ENCODE measurements at regions not wholly inside any gene's neighbourhood (a gene's known extent, or its start where the extent isn't known, plus 50 kb on each side); places are given as distances from the start of the nearest gene placed in this dataset.

DNA sequence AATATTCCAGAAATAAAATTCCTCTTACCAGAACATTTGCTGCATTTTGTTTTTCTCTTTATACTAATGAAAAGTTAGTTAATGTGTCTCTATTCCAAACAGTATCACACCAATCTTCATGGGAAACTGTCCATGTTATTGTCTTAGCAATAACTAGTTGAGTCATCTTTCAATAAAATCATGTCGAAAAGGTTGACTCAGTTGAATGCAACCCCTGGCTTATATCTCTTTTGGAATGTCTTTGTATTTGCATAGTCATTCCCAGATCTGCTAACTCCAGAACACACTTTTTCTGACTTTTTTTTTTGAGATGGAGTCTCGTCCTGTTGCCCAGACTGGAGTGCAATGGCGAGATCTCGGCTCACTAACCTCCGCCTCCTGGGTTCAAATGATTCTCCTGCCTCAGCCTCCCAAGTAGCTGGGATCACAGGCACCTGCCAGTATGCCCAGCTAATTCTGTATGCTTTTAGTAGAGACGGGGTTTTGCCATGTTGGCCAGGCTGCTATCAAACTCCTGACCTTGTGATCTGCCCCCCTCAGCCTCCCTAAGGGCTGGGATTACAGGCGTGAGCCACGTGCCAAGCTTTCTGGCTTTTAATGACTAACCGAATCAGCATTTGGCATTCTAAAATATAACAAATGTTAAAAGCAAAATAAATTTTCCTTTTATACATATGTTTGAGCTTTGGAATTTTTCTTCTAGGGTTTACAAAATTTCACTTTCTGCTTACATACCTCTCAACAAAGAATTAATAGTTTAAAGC is 133.2 kb upstream of the GULP1 start:
- Histone ChIP-seq H3K4me1 (ENCODE audit: control insufficient read depth, insufficient read depth, low read length) (no peaks in the 10 kb centered on the region), H3K9ac (ENCODE audit: low read depth, low read length) (no peak overlapping the region), H3K27ac (ENCODE audit: low read depth, low read length) (no peak overlapping the region)

GRCh38 chr2:188159484-188159883 is 132.2 kb upstream of the GULP1 start:
- Histone ChIP-seq H3K4me3 (ENCODE audit: low read depth, low read length) (no peak overlapping the region), H3K9ac (ENCODE audit: low read depth, low read length) (no peak overlapping the region), H3K4me1 (ENCODE audit: control insufficient read depth, insufficient read depth, low read length) (no peaks in the 10 kb centered on the region), H3K27ac (ENCODE audit: low read depth, low read length) (no peak overlapping the region), H3K36me3 (ENCODE audit: control insufficient read depth, insufficient read depth, low read length) (no peaks in the 10 kb centered on the region), H3K27me3 (ENCODE audit: control insufficient read depth, insufficient read depth, low read length) (no peaks in the 10 kb centered on the region), H3K9me3 (ENCODE audit: control insufficient read depth, insufficient read depth, low read length) (no peaks in the 10 kb centered on the region)

More for the DNA sequence above, 133.2 kb upstream of the GULP1 start:
- Histone ChIP-seq H3K36me3 (ENCODE audit: control insufficient read depth, insufficient read depth, low read length) (no peaks in the 10 kb centered on the region), H3K27me3 (ENCODE audit: control insufficient read depth, insufficient read depth, low read length) (no peaks in the 10 kb centered on the region), H3K4me3 (ENCODE audit: low read depth, low read length) (no peak overlapping the region), H3K9me3 (ENCODE audit: control insufficient read depth, insufficient read depth, low read length) (no peaks in the 10 kb centered on the region)

- Histone ChIP-seq H3K9ac (ENCODE audit: low read depth, low read length) (no peak overlapping the region), H3K27ac (ENCODE audit: low read depth, low read length) (no peak overlapping the region), H3K4me1 (ENCODE audit: control insufficient read depth, insufficient read depth, low read length) (peaks cover 6% of the 10 kb centered on the region), H3K4me3 (ENCODE audit: low read depth, low read length) (no peak overlapping the region), H3K36me3 (ENCODE audit: control insufficient read depth, insufficient read depth, low read length) (no peaks in the 10 kb centered on the region), H3K27me3 (ENCODE audit: control insufficient read depth, insufficient read depth, low read length) (no peaks in the 10 kb centered on the region), H3K9me3 (ENCODE audit: control insufficient read depth, insufficient read depth, low read length) (peaks cover 11% of the 10 kb centered on the region; the same call in 1 of the 2 replicates)
Observed at GRCh38 chr2:188170356-188170755, 121.3 kb upstream of the GULP1 start.

GRCh38 chr2:188176620-188177019 is 115.1 kb upstream of the GULP1 start:
- peaks cover 10% of the 10 kb centered on the region for H3K4me1 ChIP-seq (ENCODE audit: control insufficient read depth, insufficient read depth, low read length)
- H3K9ac ChIP-seq (ENCODE audit: low read depth, low read length): no peak overlapping the region
- no peak overlapping the region for H3K4me3 ChIP-seq (ENCODE audit: low read depth, low read length)
- H3K36me3 ChIP-seq (ENCODE audit: control insufficient read depth, insufficient read depth, low read length): no peaks in the 10 kb centered on the region
- no peak overlapping the region for H3K27ac ChIP-seq (ENCODE audit: low read depth, low read length)
- H3K9me3 ChIP-seq (ENCODE audit: control insufficient read depth, insufficient read depth, low read length): peaks cover 5% of the 10 kb centered on the region; the same call in 1 of the 2 replicates
- no peaks in the 10 kb centered on the region; the same call in 1 of the 2 replicates for H3K27me3 ChIP-seq (ENCODE audit: control insufficient read depth, insufficient read depth, low read length)

GRCh38 chr2:188181067-188181838 is 110.4 kb upstream of the GULP1 start:
- Histone ChIP-seq H3K4me1 (ENCODE audit: control insufficient read depth, insufficient read depth, low read length) (peaks cover 19% of the 10 kb centered on the region), H3K27ac (ENCODE audit: low read depth, low read length) (no peak overlapping the region), H3K9ac (ENCODE audit: low read depth, low read length) (no peak overlapping the region), H3K27me3 (ENCODE audit: control insufficient read depth, insufficient read depth, low read length) (no peaks in the 10 kb centered on the region; the same call in 1 of the 2 replicates), H3K9me3 (ENCODE audit: control insufficient read depth, insufficient read depth, low read length) (no peaks in the 10 kb centered on the region), H3K36me3 (ENCODE audit: control insufficient read depth, insufficient read depth, low read length) (no peaks in the 10 kb centered on the region), H3K4me3 (ENCODE audit: low read depth, low read length) (no peak overlapping the region)

GRCh38 chr2:188181884-188182283 is 109.8 kb upstream of the GULP1 start:
- no peak overlapping the region for H3K27ac ChIP-seq (ENCODE audit: low read depth, low read length)
- no peaks in the 10 kb centered on the region for H3K36me3 ChIP-seq (ENCODE audit: control insufficient read depth, insufficient read depth, low read length)
- H3K4me3 ChIP-seq (ENCODE audit: low read depth, low read length): no peak overlapping the region

GRCh38 chr2:188187726-188188125 is 103.9 kb upstream of the GULP1 start:
- Histone ChIP-seq H3K4me3 (ENCODE audit: low read depth, low read length) (no peak overlapping the region), H3K9me3 (ENCODE audit: control insufficient read depth, insufficient read depth, low read length) (no peaks in the 10 kb centered on the region), H3K36me3 (ENCODE audit: control insufficient read depth, insufficient read depth, low read length) (no peaks in the 10 kb centered on the region), H3K27me3 (ENCODE audit: control insufficient read depth, insufficient read depth, low read length) (no peaks in the 10 kb centered on the region), H3K9ac (ENCODE audit: low read depth, low read length) (no peak overlapping the region), H3K4me1 (ENCODE audit: control insufficient read depth, insufficient read depth, low read length) (no peaks in the 10 kb centered on the region), H3K27ac (ENCODE audit: low read depth, low read length) (no peak overlapping the region)

More at GRCh38 chr2:188181884-188182283, 109.8 kb upstream of the GULP1 start:
- Histone ChIP-seq H3K4me1 (ENCODE audit: control insufficient read depth, insufficient read depth, low read length) (peaks cover 19% of the 10 kb centered on the region), H3K9ac (ENCODE audit: low read depth, low read length) (no peak overlapping the region), H3K27me3 (ENCODE audit: control insufficient read depth, insufficient read depth, low read length) (no peaks in the 10 kb centered on the region; the same call in 1 of the 2 replicates), H3K9me3 (ENCODE audit: control insufficient read depth, insufficient read depth, low read length) (no peaks in the 10 kb centered on the region)

DNA sequence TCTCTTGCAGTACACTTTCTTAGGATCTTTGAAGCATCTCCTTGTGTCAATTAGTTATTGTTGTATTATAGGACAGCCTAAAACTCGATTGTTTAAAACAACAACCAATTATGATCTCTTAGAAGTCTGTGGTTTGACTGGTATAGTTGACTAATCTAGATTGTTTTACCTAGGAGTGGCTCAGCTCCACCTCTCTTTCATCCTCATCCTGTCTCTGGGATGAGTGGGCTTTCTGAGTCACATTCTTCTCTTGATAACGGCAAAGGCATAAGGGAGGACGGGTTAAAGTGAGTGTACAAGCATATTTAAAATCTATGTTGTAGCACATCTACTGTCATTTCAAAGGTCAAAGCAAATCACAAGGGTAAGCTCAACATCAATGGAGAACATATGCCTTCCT is 102.3 kb upstream of the GULP1 start:
- Histone ChIP-seq H3K27ac (ENCODE audit: low read depth, low read length) (no peak overlapping the region), H3K4me3 (ENCODE audit: low read depth, low read length) (no peak overlapping the region), H3K4me1 (ENCODE audit: control insufficient read depth, insufficient read depth, low read length) (no peaks in the 10 kb centered on the region)

DNA sequence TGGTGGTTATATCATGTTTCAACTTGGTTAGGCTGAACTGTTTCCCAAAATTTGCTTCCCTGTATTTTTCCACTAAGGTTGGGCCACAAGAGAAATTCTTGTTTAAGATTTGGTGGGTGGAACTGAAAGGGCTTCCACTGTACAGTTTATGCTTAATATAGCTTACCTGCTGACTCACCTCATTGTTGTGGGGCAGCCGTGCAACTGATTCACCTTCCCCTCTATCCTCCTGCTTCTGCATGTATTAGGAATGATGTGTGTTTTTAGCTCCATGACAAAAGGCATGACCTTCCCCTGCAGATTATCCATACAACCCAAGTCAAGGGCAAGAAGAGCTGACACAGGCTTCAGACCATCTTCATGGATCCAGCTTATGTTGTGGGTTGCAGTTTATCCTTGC is 98.4 kb upstream of the GULP1 start:
- no peak overlapping the region for H3K4me3 ChIP-seq (ENCODE audit: low read depth, low read length)
- H3K9ac ChIP-seq (ENCODE audit: low read depth, low read length): no peak overlapping the region
- H3K27ac ChIP-seq (ENCODE audit: low read depth, low read length): no peak overlapping the region
- H3K36me3 ChIP-seq (ENCODE audit: control insufficient read depth, insufficient read depth, low read length): no peaks in the 10 kb centered on the region
- H3K9me3 ChIP-seq (ENCODE audit: control insufficient read depth, insufficient read depth, low read length): no peaks in the 10 kb centered on the region
- peaks cover 10% of the 10 kb centered on the region for H3K4me1 ChIP-seq (ENCODE audit: control insufficient read depth, insufficient read depth, low read length)
- no peaks in the 10 kb centered on the region for H3K27me3 ChIP-seq (ENCODE audit: control insufficient read depth, insufficient read depth, low read length)

More for the DNA sequence above, 102.3 kb upstream of the GULP1 start:
- H3K36me3 ChIP-seq (ENCODE audit: control insufficient read depth, insufficient read depth, low read length): no peaks in the 10 kb centered on the region
- H3K27me3 ChIP-seq (ENCODE audit: control insufficient read depth, insufficient read depth, low read length): no peaks in the 10 kb centered on the region
- H3K9me3 ChIP-seq (ENCODE audit: control insufficient read depth, insufficient read depth, low read length): no peaks in the 10 kb centered on the region
- no peak overlapping the region for H3K9ac ChIP-seq (ENCODE audit: low read depth, low read length)

GRCh38 chr2:188196343-188197008 is 95.2 kb upstream of the GULP1 start:
- Histone ChIP-seq H3K36me3 (ENCODE audit: control insufficient read depth, insufficient read depth, low read length) (no peaks in the 10 kb centered on the region), H3K9ac (ENCODE audit: low read depth, low read length) (no peak overlapping the region), H3K27me3 (ENCODE audit: control insufficient read depth, insufficient read depth, low read length) (no peaks in the 10 kb centered on the region), H3K4me1 (ENCODE audit: control insufficient read depth, insufficient read depth, low read length) (peaks cover 15% of the 10 kb centered on the region), H3K4me3 (ENCODE audit: low read depth, low read length) (no peak overlapping the region), H3K9me3 (ENCODE audit: control insufficient read depth, insufficient read depth, low read length) (no peaks in the 10 kb centered on the region), H3K27ac (ENCODE audit: low read depth, low read length) (no peak overlapping the region)
